ENCODE measurements at regions not wholly inside any gene's neighbourhood (a gene's known extent, or its start where the extent isn't known, plus 50 kb on each side); places are given as distances from the start of the nearest gene placed in this dataset.

GRCh38 chr4:97477974-97478373 lies 665.3 kb downstream of the STPG2 start:
- TF ChIP-seq CTCF (IDR thresholded peaks at IDR 0.05; ENCODE audit: low read depth, low read length, poor library complexity, severe bottlenecking) = no peak
- TF ChIP-seq EZH2phosphoT487 (IDR thresholded peaks at IDR 0.05; ENCODE audit: borderline replicate concordance, low read length) = no peak

Measured in DOHH2 (cell line).